ENCODE measurements at regions not wholly inside any gene's neighbourhood (a gene's known extent, or its start where the extent isn't known, plus 50 kb on each side); places are given as distances from the start of the nearest gene placed in this dataset.

- Histone ChIP-seq H3K9me3 (no peaks in the 10 kb centered on the region), H3K36me3 (no peaks in the 10 kb centered on the region), H3K27me3 (no peaks in the 10 kb centered on the region), H3K4me1 (peaks cover 0 to 7% (median 0%) of the 10 kb centered on the region in 4 donors), H3K27ac (no peak overlapping the region), H3K4me3 (no peak overlapping the region)
- TF ChIP-seq CTCF (IDR thresholded peaks at IDR 0.05) (no peak), POLR2A (IDR thresholded peaks at IDR 0.05) (no peak)
- ATAC-seq (no peak), DNase-seq (peak in 1 of 3 donors; percentile 28)
- WGBS (ENCODE audit: insufficient coverage, low coverage, low lambda C conversion rate, missing lambda C conversion rate) = 76% methylated on average over 3 of the region's 3 CpGs
- intact Hi-C loops (cut with DNase I) = no loop called here
Observed at GRCh38 chr10:78906734-78907390, 161.9 kb upstream of the ZMIZ1 start.

- ATAC-seq (no peak), DNase-seq (peak in 1 of 3 donors; percentile 23)
- 73% methylated on average over 2 of the region's 11 CpGs for WGBS (ENCODE audit: insufficient coverage, low coverage, low lambda C conversion rate, missing lambda C conversion rate)
- H3K27me3 ChIP-seq = no peaks in the 10 kb centered on the region
- H3K27ac ChIP-seq = no peak overlapping the region
- no peak overlapping the region for H3K4me3 ChIP-seq
- no peaks in the 10 kb centered on the region for H3K36me3 ChIP-seq
- no peaks in the 10 kb centered on the region for H3K9me3 ChIP-seq
- TF ChIP-seq CTCF (IDR thresholded peaks at IDR 0.05) (no peak), POLR2A (IDR thresholded peaks at IDR 0.05) (no peak)
- H3K4me1 ChIP-seq = peaks cover 0 to 10% (median 0%) of the 10 kb centered on the region in 4 donors
- intact Hi-C loops (cut with DNase I) = no loop called here
Observed at GRCh38 chr10:78907551-78908211, 161.1 kb upstream of the ZMIZ1 start.

- no peak overlapping the region for H3K4me3 ChIP-seq
- H3K27me3 ChIP-seq = no peaks in the 10 kb centered on the region
- TF ChIP-seq CTCF (IDR thresholded peaks at IDR 0.05) (no peak), POLR2A (IDR thresholded peaks at IDR 0.05) (no peak)
- no peak overlapping the region for H3K27ac ChIP-seq
- DNase-seq = no peak
- H3K9me3 ChIP-seq = no peaks in the 10 kb centered on the region
- intact Hi-C loops (cut with DNase I) = no loop called here
- no peak for ATAC-seq
- H3K36me3 ChIP-seq = no peaks in the 10 kb centered on the region
- peaks cover 0 to 14% (median 6%) of the 10 kb centered on the region in 4 donors for H3K4me1 ChIP-seq
- WGBS (ENCODE audit: insufficient coverage, low coverage, low lambda C conversion rate, missing lambda C conversion rate) = 66% methylated on average over 6 of the region's 6 CpGs
Observed at GRCh38 chr10:78909221-78909620, 159.5 kb upstream of the ZMIZ1 start.

- intact Hi-C loops (cut with DNase I) = no loop called here
- Histone ChIP-seq H3K4me1 (peaks cover 0 to 14% (median 6%) of the 10 kb centered on the region in 4 donors), H3K9me3 (no peaks in the 10 kb centered on the region), H3K27me3 (no peaks in the 10 kb centered on the region), H3K27ac (no peak overlapping the region), H3K36me3 (no peaks in the 10 kb centered on the region), H3K4me3 (no peak overlapping the region)
- DNase-seq = no peak
- WGBS (ENCODE audit: insufficient coverage, low coverage, low lambda C conversion rate, missing lambda C conversion rate) = 100% methylated on average over 2 of the region's 3 CpGs
- no peak for ATAC-seq
- TF ChIP-seq POLR2A (IDR thresholded peaks at IDR 0.05) (no peak), CTCF (IDR thresholded peaks at IDR 0.05) (no peak)
Observed at GRCh38 chr10:78910021-78910420, 158.7 kb upstream of the ZMIZ1 start.

Data from right lobe of liver (tissue), 6 donors.